Head of caudate nucleus (tissue), 42 donors: ENCODE measurements at regions not wholly inside any gene's neighbourhood (a gene's known extent, or its start where the extent isn't known, plus 50 kb on each side); places are given as distances from the start of the nearest gene placed in this dataset.
"Not testable (repeated sequence)": the region's sequence is repeated elsewhere in the genome, so short reads cannot be mapped to it uniquely, and the experiment has no call there.

Experiments
- DNase-seq, 42 donors: peaks; one replicate each; pipeline versions ENCODE4 v3.0.0 to v3.0.0-alpha.2; 2020 to 2021; ENCODE audit warnings: mixed read lengths in 7 of 42
- intact Hi-C: fragments of 100-400 bp; cut with DNase I; formaldehyde crosslinking; loops from one replicate; pipeline ENCODE4 v1.15.0; 2022

DNA sequence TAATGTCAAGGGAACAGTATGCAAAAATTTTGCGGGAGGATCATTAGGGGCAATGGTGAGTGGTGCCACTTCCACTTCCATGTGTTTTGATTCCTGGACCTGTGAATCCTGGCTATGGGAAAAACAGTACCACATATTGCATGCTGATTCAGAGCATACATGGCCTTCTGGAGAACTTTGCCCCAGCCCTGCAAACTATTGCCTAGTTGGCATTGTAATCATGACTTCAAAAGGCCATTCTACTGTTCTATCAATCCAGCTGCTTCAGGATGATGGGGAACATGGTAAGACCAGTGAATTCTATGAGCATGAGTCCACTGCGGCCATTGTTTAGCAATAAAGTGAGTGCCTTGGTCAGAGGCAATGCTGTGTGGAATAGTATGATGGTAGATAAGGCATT is 75.3 kb upstream of the ZC3H15 start:
- intact Hi-C loops, result no loop called here
- DNase-seq, result no peak

DNA sequence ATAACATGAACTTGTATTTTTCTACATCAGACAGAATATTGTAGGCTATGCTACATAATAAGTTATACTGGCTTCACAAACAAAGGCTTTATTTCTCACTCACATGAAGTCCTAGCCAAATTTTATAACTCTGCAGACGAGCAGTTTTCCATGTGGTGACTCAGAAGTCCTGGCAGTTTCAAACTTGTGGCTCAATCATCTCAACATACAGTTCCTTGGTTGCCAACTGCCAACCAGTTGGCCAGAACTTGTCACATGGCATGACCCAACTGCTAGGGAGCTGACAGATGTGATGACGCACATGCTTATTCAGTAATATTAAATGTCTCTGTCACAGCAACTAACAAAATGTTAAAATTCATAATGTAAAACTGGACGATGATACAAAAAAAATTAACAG is 63.8 kb upstream of the ZC3H15 start:
- peak in 2 of 42 donors; percentile 18 to 50 for DNase-seq
- intact Hi-C loops, result no loop called here

DNA sequence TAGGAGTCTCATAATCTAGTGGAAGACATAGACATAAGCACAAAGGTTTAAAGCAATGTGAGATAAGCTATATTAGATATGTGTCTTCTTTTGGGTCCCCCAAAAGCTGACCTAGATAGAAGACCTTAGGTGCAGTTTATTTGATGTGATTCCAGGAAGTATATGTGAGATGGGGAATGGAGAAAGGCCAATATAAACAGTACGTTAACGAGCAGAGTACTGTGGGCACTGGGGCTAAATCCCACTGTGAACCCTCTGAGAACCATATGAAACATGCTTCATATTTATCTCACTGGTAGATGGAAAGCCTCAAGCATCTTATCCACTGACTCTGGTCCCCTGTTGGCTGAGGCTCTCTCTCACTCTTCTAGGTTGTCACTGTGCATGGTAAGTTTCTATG is 62.6 kb upstream of the ZC3H15 start:
- no peak for DNase-seq
- intact Hi-C loops, result no loop called here

DNA sequence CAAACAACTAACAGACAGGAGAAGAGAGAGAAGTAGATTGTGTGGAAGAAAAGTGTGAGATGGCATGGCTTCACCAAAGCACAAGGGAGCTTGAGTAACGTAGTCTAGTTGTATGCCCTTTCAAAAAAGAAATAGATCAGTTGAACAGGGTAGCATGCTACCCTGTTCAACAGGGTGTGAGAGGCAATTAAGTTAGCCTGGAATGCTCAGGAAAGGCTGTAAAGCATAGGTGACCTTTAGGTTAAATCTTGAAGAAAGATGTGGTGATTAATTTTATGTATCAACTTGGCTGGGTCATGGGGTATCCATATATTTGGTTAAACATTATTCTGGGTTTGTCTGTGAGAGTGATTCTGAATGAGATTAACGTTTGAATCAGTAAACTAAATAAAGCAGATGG is 61.8 kb upstream of the ZC3H15 start:
- DNase-seq, result no peak
- intact Hi-C loops, result no loop called here

DNA sequence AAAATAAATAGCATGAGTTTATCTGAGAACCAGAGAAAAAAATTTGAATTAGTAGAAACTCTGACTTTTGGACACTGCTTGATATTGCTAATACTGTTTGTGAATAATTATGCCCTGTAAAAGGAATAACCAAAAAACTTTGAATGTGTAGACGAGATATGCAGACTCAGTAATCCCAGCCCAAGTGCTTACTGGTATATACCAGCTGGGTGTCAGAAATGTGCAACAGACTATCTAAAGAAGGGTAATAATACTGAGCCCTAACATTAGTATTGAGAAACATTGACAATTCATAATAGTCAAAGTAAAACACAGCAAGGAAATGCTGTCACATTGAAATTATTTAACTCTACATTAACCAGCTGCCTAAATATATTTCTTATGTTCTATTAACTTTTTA is 60.5 kb upstream of the ZC3H15 start:
- intact Hi-C loops, result no loop called here
- DNase-seq, result no peak

DNA sequence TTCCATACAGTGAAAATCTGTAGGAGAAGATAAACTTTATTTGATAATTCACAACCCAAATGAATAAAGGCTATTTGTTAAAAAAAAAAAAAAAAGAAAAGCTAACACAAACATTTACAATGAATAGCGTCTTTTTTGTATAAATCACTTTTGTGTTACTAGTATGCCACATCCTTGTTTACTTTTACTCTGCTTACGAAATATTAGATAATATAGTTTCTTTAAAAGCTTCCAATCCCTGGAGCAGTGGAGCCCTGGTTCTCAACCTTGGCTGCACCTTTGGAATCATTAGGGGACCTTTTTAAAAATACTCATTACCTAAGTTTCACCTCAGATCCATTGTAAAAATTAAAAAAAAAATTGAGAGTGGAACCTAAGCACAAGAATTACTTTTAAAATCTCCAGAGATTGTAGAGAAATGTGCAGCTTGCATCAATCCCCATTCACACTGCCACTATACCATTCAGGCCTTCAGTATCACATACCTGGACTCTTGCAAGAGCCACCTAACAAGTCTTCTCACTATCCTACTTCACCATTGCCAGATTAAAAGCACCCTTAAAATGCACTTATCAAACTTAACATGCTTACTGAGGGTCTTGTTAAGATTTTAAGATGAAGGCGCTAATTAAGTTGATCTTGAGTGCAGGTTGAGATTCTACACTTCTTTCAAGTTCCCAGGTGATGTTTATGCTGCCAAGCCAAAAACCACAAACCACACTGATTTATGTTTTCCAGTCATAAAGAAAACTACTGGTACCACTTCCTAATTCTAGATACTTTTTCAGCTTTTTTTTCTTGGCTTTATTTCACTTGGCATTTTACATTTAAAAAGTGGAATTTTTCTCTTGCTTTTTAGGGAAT is 59.7 kb upstream of the ZC3H15 start:
- DNase-seq, result no peak
- intact Hi-C loops, result no loop called here

DNA sequence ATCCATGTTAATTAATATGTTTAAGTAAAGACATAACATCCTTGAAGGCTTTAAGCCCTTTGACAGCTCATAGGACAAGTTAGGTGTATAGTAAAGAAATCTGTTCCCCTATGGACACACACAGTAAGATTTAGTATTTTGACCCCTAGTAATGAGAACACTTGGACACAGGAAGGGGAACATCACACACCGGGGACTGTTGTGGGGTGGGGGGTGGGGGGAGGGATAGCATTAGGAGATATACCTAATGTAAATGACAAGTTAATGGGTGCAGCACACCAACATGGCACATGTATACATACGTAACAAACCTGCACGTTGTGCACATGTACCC is 59.1 kb upstream of the ZC3H15 start:
- DNase-seq, intact Hi-C loops: not testable (repeated sequence)

DNA sequence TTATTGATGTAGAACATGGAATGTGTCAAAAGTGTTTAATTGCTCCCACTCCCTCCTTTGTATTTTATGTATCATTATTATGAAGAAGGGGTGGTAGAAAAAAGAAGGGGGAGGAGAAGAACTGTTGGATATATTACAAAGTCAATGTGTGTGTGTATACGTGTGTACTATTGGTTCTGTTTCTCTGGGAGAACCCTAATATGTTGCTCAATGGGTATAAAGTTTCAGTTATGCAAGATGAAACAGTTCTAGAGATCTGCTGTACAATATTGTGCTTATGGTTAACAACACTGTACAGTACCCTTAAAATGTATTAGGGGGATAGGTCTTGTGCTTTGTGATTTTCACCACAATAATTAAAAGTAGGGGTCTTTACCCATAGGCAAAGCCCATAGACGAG is 58.1 kb upstream of the ZC3H15 start:
- DNase-seq, result no peak
- intact Hi-C loops, result no loop called here

DNA sequence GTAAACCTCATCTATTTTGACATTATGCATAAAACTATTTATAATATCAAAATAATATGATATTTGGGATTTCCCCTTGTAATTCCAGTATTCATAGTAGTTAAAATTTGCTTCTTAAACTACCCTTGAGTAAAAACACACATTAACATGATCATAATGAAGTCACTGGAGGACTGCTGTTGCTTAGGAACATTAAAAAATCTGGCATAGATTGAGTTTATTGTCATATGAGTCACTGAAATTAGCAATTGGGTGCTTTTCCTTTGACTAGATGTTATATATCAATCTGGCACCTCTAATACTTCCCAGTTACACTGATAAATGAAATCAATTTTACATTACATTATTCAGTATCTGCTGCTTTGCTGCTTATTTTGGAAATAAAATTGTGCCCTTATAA is 57.0 kb upstream of the ZC3H15 start:
- intact Hi-C loops, result no loop called here
- no peak for DNase-seq

DNA sequence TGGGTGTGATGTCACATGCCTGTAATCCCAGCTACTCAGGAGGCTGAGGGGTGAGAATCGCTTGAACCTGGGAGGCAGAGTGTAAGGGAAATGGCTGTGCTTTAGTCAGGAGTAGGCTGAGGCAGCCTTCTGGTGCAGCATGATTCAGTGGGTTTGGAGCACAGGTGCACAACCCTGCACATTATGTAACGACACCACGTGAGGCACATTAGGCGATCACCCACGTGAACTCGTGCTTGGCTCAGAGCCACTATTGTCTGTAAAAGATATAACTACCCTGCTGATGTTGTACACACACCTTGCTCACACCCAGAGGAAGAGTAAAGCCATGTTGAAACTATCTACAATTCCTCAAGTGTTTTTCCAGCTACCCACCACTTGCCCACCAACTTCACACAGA is 54.8 kb upstream of the ZC3H15 start:
- DNase-seq, result peak in 5 of 42 donors; percentile 9 to 28 (median 18)
- intact Hi-C loops, result no loop called here

DNA sequence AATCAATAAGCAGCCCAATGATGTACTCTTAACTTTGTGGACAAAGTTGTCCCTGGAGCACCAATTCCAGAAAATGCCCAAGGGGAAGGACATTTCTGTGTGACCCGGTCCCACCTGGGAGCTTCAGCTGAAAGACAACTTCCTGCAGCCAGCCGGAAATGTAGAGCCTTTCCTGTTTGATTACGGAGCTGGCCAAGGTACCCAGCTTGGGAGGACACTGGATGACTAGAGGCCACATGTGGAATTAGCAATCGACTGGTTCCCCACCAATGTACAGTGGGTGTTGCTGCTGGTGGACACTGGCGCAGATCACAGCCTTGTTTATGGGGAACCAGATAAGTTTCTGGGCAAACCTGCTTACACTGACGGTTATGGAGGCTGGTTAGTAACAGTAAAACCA is 53.0 kb upstream of the ZC3H15 start:
- DNase-seq, result no peak
- intact Hi-C loops, result no loop called here

DNA sequence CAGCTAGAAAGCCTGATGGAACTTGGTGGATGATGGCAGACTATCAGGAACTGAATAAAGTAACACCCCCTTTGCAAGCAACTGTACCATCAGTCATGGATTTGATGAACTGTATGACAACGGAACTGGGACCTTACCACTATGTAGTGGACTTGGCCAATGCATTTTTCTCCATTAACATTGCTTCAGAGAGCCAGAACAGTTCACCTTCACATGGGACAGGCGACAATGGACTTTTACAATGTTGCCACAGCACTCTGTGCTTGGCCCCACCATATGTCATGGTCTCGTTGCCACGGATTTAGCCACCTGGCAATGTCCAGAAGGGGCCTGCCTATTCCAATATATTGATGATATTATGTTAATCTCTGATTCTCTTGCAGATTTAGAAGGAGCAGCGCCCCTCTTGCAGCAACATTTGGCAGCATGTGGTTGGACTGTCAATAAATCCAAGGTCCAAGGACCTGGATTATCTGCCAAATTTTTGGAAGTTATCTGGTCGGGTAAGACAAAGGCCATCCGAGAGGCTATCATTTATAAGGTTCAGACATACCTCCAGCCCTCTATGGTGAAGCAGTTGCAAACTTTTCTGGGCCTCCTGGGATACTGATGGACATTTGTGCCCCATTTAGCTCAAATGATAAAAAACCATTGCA is 52.2 kb upstream of the ZC3H15 start:
- intact Hi-C loops, result no loop called here
- DNase-seq, result no peak
